ENCODE measurements at regions not wholly inside any gene's neighbourhood (a gene's known extent, or its start where the extent isn't known, plus 50 kb on each side); places are given as distances from the start of the nearest gene placed in this dataset.
"Not testable (repeated sequence)": the region's sequence is repeated elsewhere in the genome, so short reads cannot be mapped to it uniquely, and the experiment has no call there.

DNA sequence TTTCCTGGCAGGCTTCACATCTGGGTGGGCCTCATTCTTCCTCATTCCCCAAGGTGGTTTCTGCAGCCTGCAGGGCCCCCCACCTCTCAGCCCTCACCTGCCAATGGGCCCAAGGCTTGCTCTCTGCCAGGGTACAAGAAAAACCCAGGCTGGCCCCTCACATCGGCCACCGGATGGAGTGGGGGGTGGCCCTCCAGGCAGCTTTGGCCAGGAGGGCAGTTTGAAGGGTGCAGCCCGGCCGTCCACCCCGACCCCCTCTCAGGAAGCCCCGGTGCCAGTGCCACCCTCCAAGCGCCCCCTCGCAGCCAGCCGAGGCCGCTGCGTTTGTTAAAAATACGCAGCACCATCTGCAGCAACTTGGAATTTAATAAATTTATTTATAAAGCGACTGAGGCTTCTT, 196.7 kb downstream of the CTTN start:
- no peak overlapping the region for H3K27ac ChIP-seq
- H3K36me3 ChIP-seq: no peaks in the 10 kb centered on the region
- no peaks in the 10 kb centered on the region for H3K4me1 ChIP-seq
- no peak for DNase-seq (ENCODE audit: low spot score)
- H3K9me3 ChIP-seq: no peaks in the 10 kb centered on the region
- no peak overlapping the region for H3K4me3 ChIP-seq
- TF ChIP-seq, protein P1, sequence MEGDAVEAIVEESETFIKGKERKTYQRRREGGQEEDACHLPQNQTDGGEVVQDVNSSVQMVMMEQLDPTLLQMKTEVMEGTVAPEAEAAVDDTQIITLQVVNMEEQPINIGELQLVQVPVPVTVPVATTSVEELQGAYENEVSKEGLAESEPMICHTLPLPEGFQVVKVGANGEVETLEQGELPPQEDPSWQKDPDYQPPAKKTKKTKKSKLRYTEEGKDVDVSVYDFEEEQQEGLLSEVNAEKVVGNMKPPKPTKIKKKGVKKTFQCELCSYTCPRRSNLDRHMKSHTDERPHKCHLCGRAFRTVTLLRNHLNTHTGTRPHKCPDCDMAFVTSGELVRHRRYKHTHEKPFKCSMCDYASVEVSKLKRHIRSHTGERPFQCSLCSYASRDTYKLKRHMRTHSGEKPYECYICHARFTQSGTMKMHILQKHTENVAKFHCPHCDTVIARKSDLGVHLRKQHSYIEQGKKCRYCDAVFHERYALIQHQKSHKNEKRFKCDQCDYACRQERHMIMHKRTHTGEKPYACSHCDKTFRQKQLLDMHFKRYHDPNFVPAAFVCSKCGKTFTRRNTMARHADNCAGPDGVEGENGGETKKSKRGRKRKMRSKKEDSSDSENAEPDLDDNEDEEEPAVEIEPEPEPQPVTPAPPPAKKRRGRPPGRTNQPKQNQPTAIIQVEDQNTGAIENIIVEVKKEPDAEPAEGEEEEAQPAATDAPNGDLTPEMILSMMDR (IDR thresholded peaks at IDR 0.05): no peak
- no peaks in the 10 kb centered on the region for H3K27me3 ChIP-seq

DNA sequence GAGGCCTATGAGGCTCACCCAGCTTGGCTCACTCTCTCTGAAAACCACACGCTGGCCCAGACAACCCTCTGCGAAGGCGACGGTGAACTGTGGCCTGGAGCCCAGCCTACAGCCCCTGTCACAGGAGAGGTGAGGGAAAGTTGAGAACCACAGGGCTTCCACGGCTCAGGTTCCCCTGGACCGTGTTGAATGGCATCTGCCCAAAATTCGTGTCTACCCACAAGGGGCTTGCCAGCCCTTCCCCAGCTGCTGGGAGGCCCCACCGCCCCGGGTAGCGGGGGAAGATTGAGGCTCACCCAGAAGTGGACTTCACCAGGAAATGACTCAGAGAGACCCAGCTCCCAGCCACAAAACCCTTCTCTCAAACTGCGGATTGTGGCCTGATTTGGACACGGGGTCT, 197.1 kb downstream of the CTTN start:
- Histone ChIP-seq H3K9me3 (no peaks in the 10 kb centered on the region), H3K36me3 (no peaks in the 10 kb centered on the region), H3K4me1 (no peaks in the 10 kb centered on the region), H3K27me3 (no peaks in the 10 kb centered on the region), H3K4me3 (no peak overlapping the region), H3K27ac (no peak overlapping the region)
- TF ChIP-seq, protein P1 (IDR thresholded peaks at IDR 0.05): no peak
- no peak for DNase-seq (ENCODE audit: low spot score)

DNA sequence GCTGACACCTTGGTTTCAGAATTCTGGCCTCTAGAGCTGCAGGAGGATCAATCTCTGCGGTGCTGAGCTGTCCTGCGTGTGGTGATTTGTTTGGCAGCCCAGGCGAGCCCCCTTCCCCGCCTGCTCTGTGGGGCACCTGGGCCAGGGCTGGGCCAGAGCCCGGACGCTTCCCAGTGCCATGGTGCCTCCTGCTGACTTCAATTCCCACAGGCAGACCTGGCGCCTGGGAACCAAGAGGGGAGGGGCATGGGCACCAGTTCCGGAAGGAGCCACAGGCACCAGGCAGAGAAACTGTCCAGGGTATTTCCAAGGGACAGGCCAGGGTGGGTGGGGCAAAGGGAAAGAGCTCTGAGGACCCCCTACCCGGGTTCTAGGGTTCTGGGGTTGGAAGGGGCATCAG, 197.8 kb downstream of the CTTN start:
- Histone ChIP-seq H3K27ac (no peak overlapping the region), H3K4me3 (no peak overlapping the region), H3K4me1 (no peaks in the 10 kb centered on the region), H3K27me3 (no peaks in the 10 kb centered on the region), H3K9me3 (no peaks in the 10 kb centered on the region), H3K36me3 (no peaks in the 10 kb centered on the region)
- no peak for DNase-seq (ENCODE audit: low spot score)
- TF ChIP-seq, protein P1 (IDR thresholded peaks at IDR 0.05): no peak

DNA sequence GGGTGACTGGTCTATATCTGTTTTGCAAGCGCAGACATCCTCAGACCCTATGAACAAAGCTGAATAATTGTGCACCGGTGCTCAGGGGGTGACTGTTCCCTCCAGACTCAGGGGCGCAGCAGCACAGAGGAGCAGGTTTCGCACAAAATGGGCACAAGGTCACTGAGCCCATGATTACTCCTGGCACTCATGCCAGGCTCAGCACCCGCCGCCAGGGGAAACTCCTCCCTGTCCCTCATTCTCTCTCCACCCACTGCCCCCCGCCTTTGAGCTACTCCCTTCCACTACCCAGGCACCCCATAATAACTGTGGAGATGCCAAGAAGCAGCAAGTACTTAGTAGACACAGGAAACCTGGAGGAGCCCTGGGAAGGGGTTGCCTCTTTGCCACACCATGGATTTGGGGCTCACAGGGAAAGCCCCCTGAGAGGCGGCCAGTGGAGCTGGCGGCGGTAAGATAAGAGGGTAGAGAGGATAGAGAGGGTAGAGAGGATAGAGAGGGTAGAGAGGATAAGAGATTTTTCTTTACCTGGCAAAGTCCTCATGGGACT, 198.8 kb downstream of the CTTN start:
- Histone ChIP-seq H3K4me3 (no peak overlapping the region), H3K27me3 (no peaks in the 10 kb centered on the region), H3K27ac (no peak overlapping the region), H3K9me3 (no peaks in the 10 kb centered on the region), H3K4me1 (no peaks in the 10 kb centered on the region), H3K36me3 (no peaks in the 10 kb centered on the region)
- TF ChIP-seq, protein P1 (IDR thresholded peaks at IDR 0.05): no peak
- no peak for DNase-seq (ENCODE audit: low spot score)

DNA sequence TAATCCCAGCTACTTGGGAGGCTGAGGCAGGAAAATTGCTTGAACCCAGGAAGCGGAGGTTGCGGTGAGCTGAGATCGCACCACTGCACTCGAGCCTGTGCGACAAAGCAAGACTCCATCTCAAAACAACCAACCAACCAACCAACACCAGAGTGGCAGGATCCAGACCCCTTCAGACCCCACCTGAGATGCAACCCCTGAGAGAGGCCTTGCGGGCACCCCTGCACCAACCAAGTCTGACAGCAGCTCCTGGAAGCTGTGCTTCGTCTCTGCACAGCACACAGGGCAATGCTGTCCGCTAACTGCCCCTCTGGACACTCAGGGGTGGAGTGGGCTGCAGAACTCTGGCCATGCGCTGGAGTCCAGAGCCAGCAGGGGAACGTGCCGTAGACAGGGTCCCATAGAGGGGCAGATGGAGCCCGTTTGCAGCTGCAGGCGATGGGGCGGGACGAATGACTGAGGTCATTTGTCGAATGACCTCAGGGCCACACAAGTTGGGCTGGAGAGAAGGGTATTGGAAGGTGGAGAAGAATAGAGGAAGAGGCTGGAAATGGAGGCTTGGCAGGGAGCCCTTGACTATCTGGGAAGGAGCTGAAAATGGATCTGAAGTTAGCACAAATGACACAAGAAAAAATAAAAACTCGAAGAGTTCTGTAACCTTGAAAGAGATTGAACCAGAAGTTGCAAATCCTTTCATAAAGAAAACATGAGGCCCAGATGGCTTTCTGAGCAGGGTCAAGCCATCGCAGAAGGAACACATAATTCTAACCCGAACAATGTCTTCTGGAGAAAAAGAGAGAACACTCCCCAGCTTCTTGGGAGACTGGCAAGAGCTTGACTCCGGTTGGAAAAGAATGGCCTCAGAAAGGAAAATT, 199.7 kb downstream of the CTTN start:
- Histone ChIP-seq H3K4me1 (no peaks in the 10 kb centered on the region), H3K36me3 (no peaks in the 10 kb centered on the region), H3K27me3 (no peaks in the 10 kb centered on the region), H3K4me3 (no peak overlapping the region), H3K27ac (no peak overlapping the region), H3K9me3 (no peaks in the 10 kb centered on the region)
- no peak for DNase-seq (ENCODE audit: low spot score)
- TF ChIP-seq, protein P1 (IDR thresholded peaks at IDR 0.05): no peak

DNA sequence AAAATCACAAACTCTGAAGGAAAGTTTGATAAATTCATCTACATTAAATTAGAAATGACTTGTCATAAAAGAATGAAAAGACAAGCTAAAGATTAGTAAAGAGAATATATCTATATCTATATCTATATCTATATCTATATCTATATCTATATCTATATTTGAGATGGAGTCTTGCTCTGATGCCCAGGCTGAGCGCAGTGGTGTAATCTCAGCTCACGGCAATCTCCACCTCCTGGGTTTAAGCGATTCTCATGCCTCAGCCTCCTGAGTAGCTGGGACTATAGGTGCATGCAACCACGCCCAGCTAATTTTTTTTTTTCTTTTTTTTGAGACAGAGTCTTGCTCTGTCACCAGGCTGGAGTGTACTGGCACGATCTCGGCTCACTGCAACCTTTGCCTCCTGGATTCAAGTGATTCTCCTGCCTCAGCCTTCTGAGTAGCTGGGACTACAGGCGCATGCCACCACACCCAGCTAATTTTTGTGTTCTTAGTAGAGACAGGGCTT, 202.6 kb downstream of the CTTN start:
- not testable (repeated sequence) for H3K4me3 ChIP-seq; H3K4me1 ChIP-seq; H3K27ac ChIP-seq; H3K36me3 ChIP-seq; H3K27me3 ChIP-seq; H3K9me3 ChIP-seq; DNase-seq (ENCODE audit: low spot score)

Data from right atrium auricular region (tissue), 2 donors.